Head of caudate nucleus (tissue), 42 donors: ENCODE measurements at regions not wholly inside any gene's neighbourhood (a gene's known extent, or its start where the extent isn't known, plus 50 kb on each side); places are given as distances from the start of the nearest gene placed in this dataset.
"Not testable (repeated sequence)": the region's sequence is repeated elsewhere in the genome, so short reads cannot be mapped to it uniquely, and the experiment has no call there.

Experiments used
- DNase-seq, 42 donors: peaks; one replicate each; pipeline versions ENCODE4 v3.0.0 to v3.0.0-alpha.2; 2020 to 2021; ENCODE audit warnings: mixed read lengths in 7 of 42
- intact Hi-C: fragments of 100-400 bp; cut with DNase I; formaldehyde crosslinking; loops from one replicate; pipeline ENCODE4 v1.15.0; 2022

DNA sequence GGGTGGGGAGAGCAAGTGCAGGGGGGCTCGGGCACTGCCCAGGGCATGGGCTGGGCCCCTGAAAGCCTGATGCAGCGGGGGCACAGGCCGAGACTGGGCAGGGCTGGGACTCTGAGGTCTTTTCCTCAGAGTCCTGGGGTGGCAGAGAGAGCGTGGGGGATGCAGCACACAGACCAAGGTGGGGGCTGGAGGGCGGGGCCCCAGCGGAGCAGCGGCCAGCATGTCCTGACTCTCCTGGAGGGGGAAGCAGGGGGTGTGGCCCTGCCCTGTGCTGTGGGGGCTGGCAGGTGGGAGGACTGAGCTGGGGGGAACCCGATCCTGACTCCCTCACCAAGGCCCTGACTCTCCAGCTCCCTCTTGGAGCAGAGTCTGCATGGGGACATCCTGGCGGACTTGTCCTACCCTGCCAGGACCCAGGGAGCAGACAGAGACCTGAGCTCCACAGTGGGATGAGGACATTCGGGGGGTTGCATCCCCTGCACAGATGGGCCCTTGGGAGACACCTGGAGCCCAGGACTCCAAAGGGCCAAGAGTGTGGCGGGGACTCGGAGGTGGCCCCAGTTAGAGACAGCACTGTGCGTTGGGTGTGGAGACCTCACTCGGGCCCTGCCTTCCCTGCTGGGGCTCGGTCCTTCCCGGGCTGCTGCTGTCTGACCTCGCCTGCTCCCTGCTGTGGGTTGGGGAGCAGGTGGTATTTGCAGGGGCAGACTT lies 326.1 kb downstream of the TMEM121 start:
- DNase-seq = peak in 14 of 42 donors; percentile 3 to 37 (median 9)
- intact Hi-C loops = no loop called here

DNA sequence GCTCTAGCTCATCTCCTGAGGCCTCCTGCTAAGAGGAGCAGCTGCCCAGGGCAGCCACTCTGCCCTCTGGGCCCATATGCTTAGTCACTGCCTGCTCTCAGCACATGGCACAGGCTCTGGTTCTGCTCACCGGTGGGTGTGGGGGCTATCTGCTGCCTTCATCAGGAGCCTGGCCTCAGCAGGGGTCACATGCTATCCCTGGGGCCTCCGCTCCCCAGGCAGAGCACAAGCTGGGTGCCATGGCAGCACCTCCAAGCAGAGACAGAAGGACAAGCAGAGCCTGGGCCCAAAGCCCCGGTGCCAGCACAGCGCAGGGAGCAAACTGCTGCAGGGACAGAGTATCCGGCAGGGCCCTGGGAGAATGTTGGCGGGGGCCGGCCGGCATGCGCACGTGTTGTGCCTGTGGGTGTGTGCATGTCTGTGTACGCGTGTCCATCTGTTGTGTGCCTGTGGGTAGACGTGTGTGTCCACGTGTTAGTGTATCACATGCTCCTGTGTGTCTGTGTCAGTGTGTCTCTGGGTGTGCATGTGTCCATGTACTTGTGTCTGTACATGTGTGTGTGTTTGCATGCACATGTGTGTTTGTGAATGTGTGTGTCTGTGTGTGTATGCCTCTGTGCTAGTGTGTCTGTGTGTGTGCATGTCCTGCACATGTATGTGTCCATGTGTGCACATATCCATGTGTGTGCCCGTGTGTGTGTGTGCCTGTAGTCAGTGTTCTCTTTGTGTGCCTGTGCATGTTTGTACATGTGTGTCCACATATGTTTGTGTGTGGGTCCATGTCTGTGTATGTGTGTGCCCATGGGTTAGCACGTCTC lies 326.9 kb downstream of the TMEM121 start:
- intact Hi-C loops = no loop called here
- peak in 13 of 42 donors; percentile 1 to 39 (median 15) for DNase-seq

DNA sequence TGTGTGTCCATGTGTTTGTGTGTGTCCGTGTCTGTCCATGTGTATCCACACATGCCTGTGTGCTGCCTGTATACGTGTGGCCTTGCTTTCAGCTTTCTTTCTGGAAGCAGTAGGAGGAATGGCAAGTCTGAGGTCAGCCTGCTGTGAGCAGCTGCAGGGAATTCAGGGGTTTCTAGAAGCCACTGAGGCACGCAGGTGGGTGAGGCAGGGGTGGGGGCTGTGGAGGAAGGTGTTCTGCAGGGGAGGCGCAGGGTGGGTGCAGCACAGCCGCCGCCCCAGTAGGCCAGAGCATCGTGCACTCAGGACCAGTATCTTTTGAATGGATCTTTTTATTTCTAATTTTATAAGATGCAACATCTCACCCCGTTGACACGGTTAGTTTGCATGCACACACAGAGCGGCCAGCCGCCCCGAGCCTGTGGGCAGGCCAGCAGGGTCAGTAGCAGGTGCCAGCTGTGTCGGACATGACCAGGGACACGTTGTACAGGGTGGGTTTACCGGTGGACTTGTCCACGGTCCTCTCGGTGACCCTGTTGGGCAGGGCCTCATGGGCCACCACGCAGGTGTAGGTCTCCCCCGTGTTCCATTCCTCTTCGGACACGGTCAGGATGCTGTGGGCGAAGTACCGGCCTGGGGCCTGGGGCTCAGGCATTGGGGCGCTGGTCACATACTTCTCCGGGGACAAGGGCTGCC lies 327.7 kb downstream of the TMEM121 start:
- intact Hi-C loops = no loop called here
- DNase-seq = peak in 11 of 42 donors; percentile 1 to 33 (median 10)

DNA sequence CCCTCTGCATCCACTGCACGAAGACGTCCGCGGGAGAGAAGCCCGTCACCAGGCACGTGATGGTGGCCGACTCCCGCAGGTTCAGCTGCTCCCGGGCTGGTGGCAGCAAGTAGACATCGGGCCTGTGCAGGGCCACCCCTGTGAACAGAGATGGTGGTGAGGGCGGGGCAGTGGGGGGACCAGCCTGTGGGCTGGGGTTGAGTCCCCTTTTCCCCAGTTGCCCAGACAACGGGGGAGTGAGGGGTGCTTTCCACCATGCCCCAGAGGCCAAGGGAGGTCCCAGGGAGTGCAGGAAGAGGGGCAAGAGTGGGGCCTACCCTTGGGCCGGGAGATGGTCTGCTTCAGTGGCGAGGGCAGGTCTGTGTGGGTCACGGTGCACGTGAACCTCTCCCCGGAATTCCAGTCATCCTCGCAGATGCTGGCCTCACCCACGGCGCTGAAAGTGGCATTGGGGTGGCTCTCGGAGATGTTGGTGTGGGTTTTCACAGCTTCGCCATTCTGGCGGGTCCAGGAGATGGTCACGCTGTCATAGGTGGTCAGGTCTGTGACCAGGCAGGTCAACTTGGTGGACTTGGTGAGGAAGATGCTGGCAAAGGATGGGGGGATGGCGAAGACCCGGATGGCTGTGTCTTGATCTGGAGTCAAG lies 328.3 kb downstream of the TMEM121 start:
- DNase-seq = peak in 14 of 42 donors; percentile 1 to 35 (median 8)
- intact Hi-C loops = no loop called here

DNA sequence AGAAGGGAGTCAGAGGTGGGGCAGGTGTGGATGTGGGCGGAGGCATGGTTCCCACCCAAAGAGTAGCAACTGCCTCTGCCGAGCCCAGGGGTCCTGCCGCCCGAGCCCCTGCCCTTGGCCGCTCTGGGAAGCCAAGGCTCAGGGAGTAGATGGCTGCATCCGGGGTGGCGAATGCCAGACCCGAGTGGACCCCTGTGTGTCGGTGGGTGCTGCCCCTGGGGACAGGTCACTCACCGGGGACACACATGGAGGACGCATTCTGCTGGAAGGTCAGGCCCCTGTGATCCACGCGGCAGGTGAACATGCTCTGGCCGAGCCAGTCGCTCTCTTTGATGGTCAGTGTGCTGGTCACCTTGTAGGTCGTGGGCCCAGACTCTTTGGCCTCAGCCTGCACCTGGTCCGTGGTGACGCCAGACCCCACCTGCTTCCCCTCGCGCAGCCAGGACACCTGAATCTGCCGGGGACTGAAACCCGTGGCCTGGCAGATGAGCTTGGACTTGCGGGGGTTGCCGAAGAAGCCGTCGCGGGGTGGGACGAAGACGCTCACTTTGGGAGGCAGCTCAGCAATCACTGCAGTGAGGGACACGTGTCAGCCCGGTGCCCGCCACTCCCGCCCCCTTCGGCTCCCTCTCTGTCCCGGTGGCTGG lies 329.0 kb downstream of the TMEM121 start:
- peak in 16 of 42 donors; percentile 3 to 33 (median 10) for DNase-seq
- intact Hi-C loops = no loop called here

DNA sequence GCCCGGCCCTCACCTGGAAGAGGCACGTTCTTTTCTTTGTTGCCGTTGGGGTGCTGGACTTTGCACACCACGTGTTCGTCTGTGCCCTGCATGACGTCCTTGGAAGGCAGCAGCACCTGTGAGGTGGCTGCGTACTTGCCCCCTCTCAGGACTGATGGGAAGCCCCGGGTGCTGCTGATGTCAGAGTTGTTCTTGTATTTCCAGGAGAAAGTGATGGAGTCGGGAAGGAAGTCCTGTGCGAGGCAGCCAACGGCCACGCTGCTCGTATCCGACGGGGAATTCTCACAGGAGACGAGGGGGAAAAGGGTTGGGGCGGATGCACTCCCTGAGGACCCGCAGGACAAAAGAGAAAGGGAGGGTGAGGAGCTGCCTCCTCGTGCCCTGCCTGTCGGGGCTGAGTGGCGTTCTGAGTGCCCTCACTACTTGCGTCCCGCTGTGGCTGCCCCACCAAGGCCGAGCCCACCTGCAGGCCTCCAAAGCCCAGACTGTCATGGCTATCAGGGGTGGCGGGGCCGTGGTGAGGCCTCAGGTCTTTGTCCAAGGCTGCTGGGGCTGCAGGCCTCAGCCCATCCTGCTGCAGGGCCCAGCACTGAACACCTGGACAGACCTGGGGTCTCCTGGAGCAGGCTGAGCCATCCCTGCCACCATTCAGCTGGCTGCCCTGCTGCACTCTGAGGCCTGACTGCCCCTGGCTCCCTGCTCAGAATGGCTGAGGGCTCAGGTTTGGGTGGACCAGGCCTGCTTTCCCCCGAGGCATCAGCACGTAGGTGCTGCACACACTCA lies 329.7 kb downstream of the TMEM121 start:
- DNase-seq = peak in 16 of 42 donors; percentile 2 to 29 (median 9)
- intact Hi-C loops = no loop called here

DNA sequence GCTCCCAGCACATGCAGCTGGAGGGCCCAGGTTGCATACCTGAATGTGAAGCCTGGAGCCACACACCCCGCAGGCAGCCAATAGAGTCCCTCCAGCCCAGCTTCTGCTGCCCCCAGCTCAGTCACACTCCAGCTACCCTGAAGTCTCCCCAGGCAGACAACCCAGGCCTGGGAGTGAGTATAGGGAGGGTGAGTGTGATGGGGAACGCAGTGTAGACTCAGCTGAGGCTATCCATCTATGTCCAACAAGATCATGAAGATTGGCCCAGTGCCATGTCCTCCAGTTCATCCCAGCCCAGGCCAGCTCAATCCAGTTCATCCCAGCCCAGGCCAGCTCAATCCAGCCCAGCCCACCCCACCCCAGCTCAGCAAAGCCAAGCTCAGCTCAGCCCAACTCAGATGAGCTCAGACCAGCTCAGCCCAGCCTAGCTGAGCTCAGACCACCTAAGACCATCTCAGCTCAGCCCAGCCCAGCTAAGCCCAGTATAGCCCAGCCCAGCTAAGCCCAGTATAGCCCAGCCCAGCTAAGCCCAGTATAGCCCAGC lies 330.4 kb downstream of the TMEM121 start:
- DNase-seq = peak in 12 of 42 donors; percentile 2 to 34 (median 8)
- intact Hi-C loops = no loop called here

DNA sequence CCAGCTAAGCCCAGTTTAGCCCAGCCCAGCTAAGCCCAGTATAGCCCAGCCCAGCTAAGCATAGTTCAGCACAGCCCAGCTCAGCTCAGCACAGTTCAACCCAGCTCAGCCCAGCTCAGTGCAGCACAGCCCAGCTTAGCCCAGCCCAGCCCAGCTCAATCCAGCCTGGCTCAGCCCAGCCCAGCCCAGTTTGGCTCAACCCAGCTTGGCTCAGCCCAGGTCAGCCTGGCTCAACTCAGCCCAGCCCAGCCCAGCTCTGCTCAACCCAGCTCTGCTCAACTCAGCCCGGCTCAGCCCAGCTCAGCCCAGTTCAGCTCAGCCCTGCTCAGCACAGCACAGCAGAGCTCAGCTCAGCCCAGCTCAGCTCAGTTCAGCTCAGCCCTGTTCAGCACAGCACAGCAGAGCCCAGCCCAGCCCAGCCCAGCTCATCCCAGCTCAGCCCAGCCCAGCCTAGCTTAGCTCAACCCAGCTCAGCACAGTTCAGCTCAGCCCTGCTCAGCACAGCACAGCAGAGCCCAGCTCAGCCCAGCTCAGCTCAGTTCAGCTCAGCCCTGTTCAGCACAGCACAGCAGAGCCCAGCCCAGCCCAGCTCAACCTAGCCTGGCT lies 330.9 kb downstream of the TMEM121 start:
- intact Hi-C loops = no loop called here
- DNase-seq = peak in 18 of 42 donors; percentile 1 to 30 (median 8)

DNA sequence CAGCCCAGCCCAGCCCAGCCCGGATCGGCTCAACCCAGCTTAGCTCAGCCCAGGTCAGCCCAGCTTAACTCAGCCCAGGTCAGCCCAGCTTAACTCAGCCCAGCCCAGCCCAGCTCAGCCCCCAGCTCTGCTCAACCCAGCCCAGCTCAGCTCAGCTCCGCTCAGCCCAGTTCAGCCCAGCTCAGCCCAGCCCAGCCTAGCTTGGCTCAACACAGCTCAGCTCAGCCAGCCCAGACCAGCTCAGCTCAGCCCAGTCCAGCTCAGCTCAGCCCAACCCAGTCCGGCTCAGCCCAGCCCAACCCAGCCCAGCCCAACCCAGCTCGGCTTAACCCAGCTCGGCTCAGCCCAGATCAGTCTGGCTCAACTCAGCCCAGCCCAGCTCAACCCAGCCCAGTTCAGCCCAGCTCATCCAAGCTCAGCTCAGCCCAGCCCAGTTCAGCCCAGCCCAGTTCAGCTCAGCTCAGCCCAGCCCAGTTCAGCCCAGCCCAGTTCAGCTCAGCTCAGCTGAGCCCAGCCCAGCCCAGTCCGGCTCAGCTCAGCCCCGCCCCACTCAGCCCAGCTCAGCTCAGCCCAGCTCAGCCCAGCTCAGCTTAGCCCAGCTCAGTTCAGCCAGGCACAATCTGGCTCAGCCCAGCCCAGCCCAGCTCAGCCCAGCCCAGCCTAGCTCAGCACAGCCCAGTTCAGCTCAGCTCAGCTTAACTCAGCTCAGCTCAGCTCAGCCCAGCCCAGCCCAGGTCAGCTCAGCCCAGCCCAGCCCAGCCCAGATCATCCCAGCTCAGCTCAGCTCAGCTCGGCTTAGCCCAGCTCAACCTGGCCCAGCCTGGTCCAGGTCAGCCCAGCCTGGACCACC lies 331.7 kb downstream of the TMEM121 start:
- intact Hi-C loops = no loop called here
- peak in 18 of 42 donors; percentile 1 to 37 (median 10) for DNase-seq

DNA sequence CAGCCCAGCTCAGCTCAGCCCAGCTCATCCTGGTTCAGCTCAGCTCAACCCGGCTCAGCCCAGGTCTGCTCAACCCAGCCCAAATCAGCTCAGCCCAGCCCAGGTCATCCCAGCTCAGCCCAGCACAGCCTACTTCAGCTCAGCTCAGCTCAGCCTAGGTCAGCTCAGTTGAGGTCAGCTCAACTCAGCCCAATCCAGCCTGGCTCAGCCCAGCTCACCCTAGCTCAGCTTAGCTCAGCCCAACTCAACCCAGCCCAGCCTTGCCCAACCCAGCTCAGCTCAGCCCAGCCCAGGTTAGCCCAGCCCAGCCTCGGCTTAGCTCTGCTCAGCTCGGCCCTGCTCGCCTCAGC lies 332.3 kb downstream of the TMEM121 start:
- intact Hi-C loops = no loop called here
- peak in 13 of 42 donors; percentile 2 to 33 (median 6) for DNase-seq

DNA sequence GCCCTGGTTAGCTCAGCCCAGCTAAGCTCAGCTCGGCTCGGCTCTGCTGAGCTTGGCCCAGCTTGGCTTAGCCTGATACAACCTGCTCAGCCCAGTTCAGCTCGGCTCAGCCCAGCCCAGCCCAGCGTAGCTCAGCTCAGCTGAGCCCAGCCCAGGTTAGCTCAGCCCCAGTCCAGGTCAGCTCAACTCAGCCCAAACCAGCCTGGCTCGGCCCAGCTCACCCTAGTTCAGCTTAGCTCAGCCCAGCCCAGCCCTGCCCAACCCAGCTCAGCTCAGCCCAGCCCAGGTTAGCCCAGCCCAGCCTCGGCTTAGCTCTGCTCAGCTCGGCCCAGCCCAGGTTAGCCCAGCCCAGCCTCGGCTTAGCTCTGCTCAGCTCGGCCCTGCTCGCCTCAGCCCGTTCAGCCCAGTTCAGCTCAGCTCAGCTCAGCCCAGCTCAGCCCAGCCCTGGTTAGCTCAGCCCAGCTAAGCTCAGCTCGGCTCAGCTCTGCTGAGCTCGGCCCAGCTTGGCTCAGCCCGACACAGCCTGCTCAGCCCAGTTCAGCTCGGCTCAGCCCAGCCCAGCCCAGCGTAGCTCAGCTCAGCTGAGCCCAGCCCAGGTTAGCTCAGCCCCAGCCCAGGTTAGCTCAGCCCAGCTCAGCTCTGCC lies 332.8 kb downstream of the TMEM121 start:
- intact Hi-C loops = not testable (repeated sequence)
- DNase-seq = peak in 12 of 42 donors; percentile 2 to 33 (median 7)

DNA sequence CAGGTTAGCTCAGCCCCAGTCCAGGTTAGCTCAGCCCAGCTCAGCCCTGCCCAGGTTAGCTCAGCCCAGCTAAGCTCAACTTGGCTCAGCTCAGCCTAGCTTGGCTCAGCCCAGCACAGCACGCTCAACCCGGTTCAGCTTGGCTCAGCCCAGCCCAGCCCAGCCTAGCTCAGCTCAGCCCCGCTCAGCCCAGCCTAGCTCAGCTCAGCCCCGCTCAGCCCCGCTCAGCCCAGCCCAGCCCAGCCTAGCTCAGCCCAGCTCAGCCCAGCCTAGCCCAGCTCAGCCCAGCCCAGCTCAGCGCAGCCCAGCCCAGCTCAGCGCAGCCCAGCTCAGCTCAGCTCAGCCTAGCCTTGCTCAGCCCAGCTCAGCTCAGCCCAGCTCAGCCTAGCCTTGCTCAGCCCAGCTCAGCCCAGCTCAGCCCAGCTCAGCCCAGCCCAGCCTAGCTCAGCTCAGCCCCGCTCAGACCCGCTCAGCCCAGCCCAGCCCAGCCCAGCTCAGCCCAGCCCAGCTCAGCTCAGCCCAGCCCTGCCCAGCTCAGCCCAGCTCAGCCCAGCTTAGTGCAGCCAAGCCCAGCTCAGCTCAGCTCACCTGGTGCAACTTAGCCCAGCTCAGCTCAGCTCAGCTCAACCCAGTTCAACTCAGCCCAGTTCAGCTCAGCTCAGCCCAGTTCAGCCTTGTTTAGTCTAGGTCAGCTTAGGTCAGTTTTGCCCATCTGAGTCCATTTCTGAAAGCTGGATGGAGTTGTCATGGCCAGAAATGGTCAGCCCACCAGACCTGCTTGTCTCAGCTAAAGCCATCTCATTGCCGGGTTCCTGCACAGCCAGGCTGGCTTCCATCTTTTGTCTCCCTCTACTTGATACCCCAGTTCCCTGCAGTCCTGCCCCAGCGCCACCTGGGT lies 333.6 kb downstream of the TMEM121 start:
- peak in 19 of 42 donors; percentile 1 to 28 (median 6) for DNase-seq
- intact Hi-C loops = no loop called here

DNA sequence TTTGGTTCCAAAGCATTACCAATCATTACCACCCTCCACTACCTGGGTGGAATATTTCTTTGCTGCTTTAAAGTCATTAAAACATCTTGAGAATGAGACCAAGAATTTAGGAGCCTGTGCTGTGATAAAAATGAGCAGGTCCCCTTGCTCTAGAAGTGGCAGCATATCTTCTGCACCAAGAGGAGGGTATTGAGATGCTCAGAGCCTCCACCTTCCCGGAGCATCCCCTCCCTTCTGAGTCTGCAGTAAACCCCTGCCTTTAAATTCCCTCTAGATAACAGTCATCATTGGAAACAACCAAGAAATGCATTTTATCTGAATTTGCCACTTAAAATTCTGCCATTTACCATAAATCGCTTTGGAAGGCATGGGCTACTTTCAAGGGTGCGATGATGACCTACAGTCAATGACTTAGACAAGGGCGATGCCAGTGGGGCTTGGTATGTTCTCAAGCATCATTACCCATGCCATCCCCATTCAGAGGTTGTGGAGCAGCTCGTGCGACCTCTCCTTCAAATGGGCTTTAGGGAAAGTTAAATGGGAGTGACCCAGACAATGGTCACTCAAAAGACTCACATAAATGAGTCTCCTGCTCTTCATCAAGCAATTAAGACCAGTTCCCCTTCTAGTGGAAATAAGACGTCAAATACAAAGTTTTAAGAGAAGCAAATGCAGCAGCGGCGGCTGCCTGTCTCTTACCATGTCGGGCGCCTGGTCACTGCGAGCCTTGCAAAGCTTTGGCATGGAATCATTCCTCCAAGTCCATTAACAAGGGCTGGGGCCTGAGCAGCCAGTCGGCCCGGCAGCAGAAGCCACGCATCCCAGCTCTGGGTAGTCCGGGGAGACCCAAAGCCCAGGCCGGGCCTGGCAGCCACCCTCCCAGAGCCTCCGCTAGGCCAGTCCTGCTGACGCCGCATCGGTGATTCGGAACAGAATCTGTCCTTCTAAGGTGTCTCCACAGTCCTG lies 334.5 kb downstream of the TMEM121 start:
- DNase-seq = peak in 18 of 42 donors; percentile 1 to 38 (median 10)
- intact Hi-C loops = no loop called here
